H1 (cell line): ENCODE measurements at regions not wholly inside any gene's neighbourhood (a gene's known extent, or its start where the extent isn't known, plus 50 kb on each side); places are given as distances from the start of the nearest gene placed in this dataset.

Experiments
- CTCF ChIA-PET: fragments of 300-600 bp; sonication (Branson Sonifier 250); formaldehyde crosslinking; loops from one replicate; lab custom pipeline; 2021; ENCODE audit not compliant: partially characterized antibody; lab: Charles Lee
- POLR2A ChIA-PET: fragments of 300-600 bp; sonication (Branson Sonifier 250); formaldehyde crosslinking; loops from one replicate; lab custom pipeline; 2021; ENCODE audit warnings: inconsistent platforms; ENCODE audit not compliant: partially characterized antibody; lab: Charles Lee
- DNase-seq, 2 experiments: peaks; one replicate each; pipeline versions ENCODE4 v3.0.0 to v3.0.0-alpha.2; 2010 to 2022; ENCODE audit warnings: low spot score in 2 of 2, low read depth in 1 of 2, mixed read lengths in 1 of 2
- FAIRE-seq: peaks from 2 replicates; lab custom pipeline; 2011; peaks lifted over from hg19 to GRCh38; lab: Jason Lieb, UNC
- H2AFZ ChIP-seq: 2 replicates; pipeline ENCODE4 v1.8.1; 2012; ENCODE audit warnings: low read length, inconsistent platforms
- H2AK5ac ChIP-seq: 2 replicates; pipeline ENCODE4 v1.6.1; 2013; ENCODE audit warnings: low read depth, low read length
- H2BK120ac ChIP-seq: replicated peaks from 2 replicates; pipeline ENCODE3; 2013; ENCODE audit warnings: low read depth, low read length, inconsistent platforms
- H2BK12ac ChIP-seq: 2 replicates; pipeline ENCODE4 v1.6.1; 2013; ENCODE audit warnings: low read depth, low read length
- H2BK15ac ChIP-seq: 2 replicates; pipeline ENCODE4 v1.6.1; 2013; ENCODE audit warnings: low read length
- H2BK20ac ChIP-seq: 2 replicates; pipeline ENCODE4 v1.6.1; 2013; ENCODE audit warnings: low read length
- H2BK5ac ChIP-seq: 2 replicates; pipeline ENCODE4 v1.6.1; 2013; ENCODE audit warnings: low read depth, low read length
- H3K14ac ChIP-seq: 2 replicates; pipeline ENCODE4 v1.6.1; 2013; ENCODE audit warnings: inconsistent platforms; ENCODE audit not compliant: insufficient read length
- H3K18ac ChIP-seq: 2 replicates; pipeline ENCODE4 v1.6.1; 2013; ENCODE audit warnings: low read length; ENCODE audit errors: extremely low read depth
- H3K23ac ChIP-seq: 2 replicates; pipeline ENCODE4 v1.6.1; 2013; ENCODE audit warnings: inconsistent platforms; ENCODE audit not compliant: insufficient read length
- H3K23me2 ChIP-seq: 2 replicates; pipeline ENCODE4 v1.6.1; 2013; ENCODE audit warnings: low read depth, low read length
- H3K27ac ChIP-seq: 2 replicates; pipeline ENCODE4 v1.6.1; 2011; ENCODE audit warnings: low read depth, low read length, inconsistent platforms
- H3K27me3 ChIP-seq, 4 experiments: replicated peaks in 1 of 4; 1 replicate in 1 of 4; 2 replicates in 3 of 4; pipeline versions ENCODE4 v1.6.1 to v1.8.1; 2011 to 2013; ENCODE audit warnings: low read length in 3 of 4, mild to moderate bottlenecking in 3 of 4, inconsistent platforms in 2 of 4, mixed read lengths in 2 of 4, moderate library complexity in 1 of 4; ENCODE audit not compliant: control insufficient read depth in 3 of 4, insufficient read depth in 3 of 4; ENCODE audit errors: extremely low read depth in 1 of 4
- H3K36me3 ChIP-seq, 4 experiments: 2 replicates each; pipeline versions ENCODE4 v1.6.1 to v1.8.1; 2011 to 2013; ENCODE audit warnings: mild to moderate bottlenecking in 4 of 4, low read length in 3 of 4, moderate library complexity in 2 of 4, control low read depth in 1 of 4, inconsistent platforms in 1 of 4; ENCODE audit not compliant: insufficient read depth in 4 of 4, control insufficient read depth in 2 of 4
- H3K4ac ChIP-seq: replicated peaks from 2 replicates; pipeline ENCODE3; 2013; ENCODE audit warnings: low read length, low read depth, mixed read lengths, inconsistent platforms; ENCODE audit not compliant: insufficient read length
- H3K4me1 ChIP-seq, 4 experiments: replicated peaks in 1 of 4; 1 replicate in 1 of 4; 2 replicates in 3 of 4; pipeline versions ENCODE4 v1.6.1 to v1.8.1; 2011 to 2013; ENCODE audit warnings: low read length in 3 of 4, inconsistent platforms in 2 of 4, mixed read lengths in 1 of 4; ENCODE audit not compliant: insufficient read depth in 4 of 4, control insufficient read depth in 3 of 4
- H3K4me2 ChIP-seq, 2 experiments: 2 replicates each; pipeline versions ENCODE4 v1.6.1 to v1.8.1; 2011 to 2013; ENCODE audit warnings: low read depth in 2 of 2, low read length in 2 of 2, control low read depth in 1 of 2, inconsistent platforms in 1 of 2, mild to moderate bottlenecking in 1 of 2; ENCODE audit not compliant: insufficient read depth in 1 of 2
- H3K4me3 ChIP-seq, 4 experiments: fragments of 200-600, 300-600 bp in 1 of 4; sonication (generic), shearing (Covaris generic), sonication (Bioruptor Twin) in 1 of 4; 2 replicates each; pipeline versions ENCODE4 v1.5.1 to v1.8.1; 2011 to 2016; ENCODE audit warnings: low read length in 4 of 4, low read depth in 3 of 4, control low read depth in 2 of 4, inconsistent platforms in 2 of 4, mild to moderate bottlenecking in 2 of 4, mixed read lengths in 1 of 4, moderate library complexity in 1 of 4; ENCODE audit not compliant: insufficient read depth in 2 of 4; ENCODE audit errors: extremely low read depth in 1 of 4
- H3K56ac ChIP-seq: replicated peaks from 2 replicates; pipeline ENCODE3; 2013; ENCODE audit warnings: low read depth, mild to moderate bottlenecking, mixed read lengths, low read length, inconsistent platforms; ENCODE audit not compliant: insufficient read length
- H3K79me1 ChIP-seq: 2 replicates; pipeline ENCODE4 v1.6.1; 2013; ENCODE audit warnings: low read depth, low read length, control low read depth
- H3K79me2 ChIP-seq, 2 experiments: 2 replicates each; pipeline versions ENCODE4 v1.6.1 to v1.8.1; 2012 to 2013; ENCODE audit warnings: low read length in 2 of 2, mild to moderate bottlenecking in 2 of 2, inconsistent platforms in 1 of 2; ENCODE audit not compliant: insufficient read depth in 2 of 2, control insufficient read depth in 1 of 2
- H3K9ac ChIP-seq, 4 experiments: replicated peaks in 1 of 4; 1 replicate in 1 of 4; 2 replicates in 3 of 4; pipeline versions ENCODE4 v1.6.1 to v1.8.1; 2011 to 2013; ENCODE audit warnings: low read depth in 3 of 4, low read length in 3 of 4, control low read depth in 2 of 4, mild to moderate bottlenecking in 2 of 4, moderate library complexity in 2 of 4, inconsistent platforms in 1 of 4; ENCODE audit errors: extremely low read depth in 1 of 4
- H3K9me3 ChIP-seq, 2 experiments: 2 replicates each; pipeline versions ENCODE4 v1.6.1 to v1.8.1; 2012 to 2013; ENCODE audit warnings: mild to moderate bottlenecking in 2 of 2, moderate library complexity in 2 of 2, control low read depth in 1 of 2, inconsistent platforms in 1 of 2, low read depth in 1 of 2, low read length in 1 of 2, mixed read lengths in 1 of 2; ENCODE audit not compliant: insufficient read depth in 2 of 2
- H4K20me1 ChIP-seq, 2 experiments: replicated peaks in 1 of 2; 2 replicates each; pipeline versions ENCODE3 to v1.8.1; 2011 to 2013; ENCODE audit warnings: inconsistent platforms in 2 of 2, low read length in 2 of 2, mild to moderate bottlenecking in 1 of 2; ENCODE audit not compliant: insufficient read depth in 2 of 2, control insufficient read depth in 1 of 2
- H4K5ac ChIP-seq: 2 replicates; pipeline ENCODE4 v1.6.1; 2013; ENCODE audit warnings: low read length, low read depth, mixed read lengths, inconsistent platforms; ENCODE audit not compliant: insufficient read length
- H4K8ac ChIP-seq: 2 replicates; pipeline ENCODE4 v1.8.0; 2013; ENCODE audit warnings: mild to moderate bottlenecking, moderate library complexity, low read length, inconsistent platforms; ENCODE audit not compliant: insufficient read depth; ENCODE audit errors: extremely low read depth
- H4K91ac ChIP-seq: replicated peaks from 2 replicates; pipeline ENCODE3; 2013; ENCODE audit warnings: low read length, mixed read lengths, inconsistent platforms; ENCODE audit not compliant: insufficient read length
- CBX5 ChIP-seq: fragments of 300-800, 300-1000 bp; sonication (generic); IDR thresholded peaks from 2 replicates; pipeline ENCODE4 v1.7.1; 2016; ENCODE audit warnings: antibody characterized with exemption, low read length, low read depth
- HDAC6 ChIP-seq: IDR thresholded peaks from one replicate; pipeline ENCODE4 v1.7.1; 2012; ENCODE audit warnings: low read depth, mild to moderate bottlenecking, inconsistent platforms, low read length, moderate library complexity
- KDM5A ChIP-seq: fragments of 200-600 bp; IDR thresholded peaks from 2 replicates; pipeline ENCODE4 v1.7.1; 2012; ENCODE audit warnings: mild to moderate bottlenecking, low read length, inconsistent platforms, mixed read lengths
- NRF1 ChIP-seq: IDR thresholded peaks from 2 replicates; pipeline ENCODE4 v1.6.1; 2011; ENCODE audit warnings: mild to moderate bottlenecking, low read depth, low read length, improper control_type of control experiment
- SP2 ChIP-seq: IDR thresholded peaks from 2 replicates; pipeline ENCODE4 v1.6.1; 2012; ENCODE audit warnings: mild to moderate bottlenecking, low read length, inconsistent platforms
- WGBS, 2 experiments: shearing (Covaris generic) in 1 of 2; methylation state at CpG; one replicate each; pipeline versions ENCODE4 v1.1.6 to v1.1.7; 2013 to 2015; ENCODE audit warnings: low lambda C conversion rate in 2 of 2, mixed read lengths in 2 of 2, inconsistent platforms in 1 of 2, low coverage in 1 of 2, missing lambda C conversion rate in 1 of 2; ENCODE audit not compliant: insufficient replicate concordance in 2 of 2, insufficient coverage in 1 of 2, insufficient read length in 1 of 2; ENCODE audit errors: extremely low coverage in 1 of 2, missing lambda C conversion rate in 1 of 2; 5-methylcytosine and 5-hydroxymethylcytosine counted together

- Histone ChIP-seq H3K14ac (no peak overlapping the region), H3K4me3 (no peak overlapping the region), H3K79me1 (no peaks in the 10 kb centered on the region), H2BK120ac (no peak overlapping the region), H4K20me1 (no peaks in the 10 kb centered on the region), H2BK5ac (no peak overlapping the region), H3K4ac (no peak overlapping the region), H3K9me3 (no peaks in the 10 kb centered on the region), H3K56ac (no peak overlapping the region), H4K8ac (no peak overlapping the region), H2AFZ (no peak overlapping the region), H3K79me2 (no peaks in the 10 kb centered on the region), H3K4me1 (no peaks in the 10 kb centered on the region), H2BK12ac (no peak overlapping the region), H3K23ac (no peak overlapping the region), H3K27ac (no peak overlapping the region), H3K9ac (no peak overlapping the region), H2BK15ac (no peak overlapping the region), H4K5ac (no peak overlapping the region), H2AK5ac (no peak overlapping the region), H3K27me3 (no peaks in the 10 kb centered on the region), H4K91ac (no peak overlapping the region), H3K36me3 (no peaks in the 10 kb centered on the region), H3K23me2 (no peaks in the 10 kb centered on the region), H2BK20ac (no peak overlapping the region), H3K18ac (no peak overlapping the region), H3K4me2 (no peak overlapping the region)
- WGBS, 2 experiments = 82% methylated on average over 7 of the region's 7 CpGs; no CpG with 5 or more reads in 1 of the 2 experiments
- ChIA-PET CTCF (no interaction called here), POLR2A (interaction anchor here (1.3 kb wide), 1 partner anchor 40 kb away, joined by 3 read pairs; no protein-coding TSS in a partner anchor)
- FAIRE-seq (no peak), DNase-seq (no peak)
- TF ChIP-seq NRF1 (no peak), KDM5A (no peak), CBX5 (no peak), SP2 (no peak), HDAC6 (no peak)
Observed at GRCh38 chr2:41483982-41484857, 563.6 kb upstream of the PKDCC start.
